ENCODE measurements at regions not wholly inside any gene's neighbourhood (a gene's known extent, or its start where the extent isn't known, plus 50 kb on each side); places are given as distances from the start of the nearest gene placed in this dataset.

DNA sequence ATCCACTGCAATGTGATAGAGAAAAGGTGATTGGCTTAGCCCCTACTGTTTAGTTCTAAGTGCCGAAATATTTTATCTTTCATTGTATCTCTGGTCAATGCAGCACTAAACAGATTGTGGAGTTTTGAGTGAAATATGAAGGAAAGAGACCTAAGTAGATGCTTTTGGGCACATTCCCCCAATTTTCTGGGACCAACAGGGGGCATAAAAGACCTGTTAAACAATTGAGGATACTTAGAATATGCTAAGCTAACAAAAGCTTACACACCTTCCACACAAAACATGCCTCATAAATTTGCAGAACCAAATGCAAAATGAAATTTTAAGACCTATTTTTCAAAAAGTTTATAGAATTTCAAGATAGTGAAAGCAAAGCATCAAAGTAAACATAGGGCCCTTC, 746.9 kb downstream of the TBC1D32 start:
- TF ChIP-seq, protein P1, sequence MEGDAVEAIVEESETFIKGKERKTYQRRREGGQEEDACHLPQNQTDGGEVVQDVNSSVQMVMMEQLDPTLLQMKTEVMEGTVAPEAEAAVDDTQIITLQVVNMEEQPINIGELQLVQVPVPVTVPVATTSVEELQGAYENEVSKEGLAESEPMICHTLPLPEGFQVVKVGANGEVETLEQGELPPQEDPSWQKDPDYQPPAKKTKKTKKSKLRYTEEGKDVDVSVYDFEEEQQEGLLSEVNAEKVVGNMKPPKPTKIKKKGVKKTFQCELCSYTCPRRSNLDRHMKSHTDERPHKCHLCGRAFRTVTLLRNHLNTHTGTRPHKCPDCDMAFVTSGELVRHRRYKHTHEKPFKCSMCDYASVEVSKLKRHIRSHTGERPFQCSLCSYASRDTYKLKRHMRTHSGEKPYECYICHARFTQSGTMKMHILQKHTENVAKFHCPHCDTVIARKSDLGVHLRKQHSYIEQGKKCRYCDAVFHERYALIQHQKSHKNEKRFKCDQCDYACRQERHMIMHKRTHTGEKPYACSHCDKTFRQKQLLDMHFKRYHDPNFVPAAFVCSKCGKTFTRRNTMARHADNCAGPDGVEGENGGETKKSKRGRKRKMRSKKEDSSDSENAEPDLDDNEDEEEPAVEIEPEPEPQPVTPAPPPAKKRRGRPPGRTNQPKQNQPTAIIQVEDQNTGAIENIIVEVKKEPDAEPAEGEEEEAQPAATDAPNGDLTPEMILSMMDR (tag by site-specific recombination; IDR thresholded peaks at IDR 0.05), result no peak
- TF ChIP-seq, protein P2, sequence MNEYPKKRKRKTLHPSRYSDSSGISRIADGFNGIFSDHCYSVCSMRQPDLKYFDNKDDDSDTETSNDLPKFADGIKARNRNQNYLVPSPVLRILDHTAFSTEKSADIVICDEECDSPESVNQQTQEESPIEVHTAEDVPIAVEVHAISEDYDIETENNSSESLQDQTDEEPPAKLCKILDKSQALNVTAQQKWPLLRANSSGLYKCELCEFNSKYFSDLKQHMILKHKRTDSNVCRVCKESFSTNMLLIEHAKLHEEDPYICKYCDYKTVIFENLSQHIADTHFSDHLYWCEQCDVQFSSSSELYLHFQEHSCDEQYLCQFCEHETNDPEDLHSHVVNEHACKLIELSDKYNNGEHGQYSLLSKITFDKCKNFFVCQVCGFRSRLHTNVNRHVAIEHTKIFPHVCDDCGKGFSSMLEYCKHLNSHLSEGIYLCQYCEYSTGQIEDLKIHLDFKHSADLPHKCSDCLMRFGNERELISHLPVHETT (tag by site-specific recombination; IDR thresholded peaks at IDR 0.05), result no peak
- TF ChIP-seq ZNF19 (tag by site-specific recombination; IDR thresholded peaks at IDR 0.05; ENCODE audit: low read depth), result no peak
- no peak for TF ChIP-seq ZBTB48 (tag by site-specific recombination; IDR thresholded peaks at IDR 0.05)
- TF ChIP-seq, protein P3, sequence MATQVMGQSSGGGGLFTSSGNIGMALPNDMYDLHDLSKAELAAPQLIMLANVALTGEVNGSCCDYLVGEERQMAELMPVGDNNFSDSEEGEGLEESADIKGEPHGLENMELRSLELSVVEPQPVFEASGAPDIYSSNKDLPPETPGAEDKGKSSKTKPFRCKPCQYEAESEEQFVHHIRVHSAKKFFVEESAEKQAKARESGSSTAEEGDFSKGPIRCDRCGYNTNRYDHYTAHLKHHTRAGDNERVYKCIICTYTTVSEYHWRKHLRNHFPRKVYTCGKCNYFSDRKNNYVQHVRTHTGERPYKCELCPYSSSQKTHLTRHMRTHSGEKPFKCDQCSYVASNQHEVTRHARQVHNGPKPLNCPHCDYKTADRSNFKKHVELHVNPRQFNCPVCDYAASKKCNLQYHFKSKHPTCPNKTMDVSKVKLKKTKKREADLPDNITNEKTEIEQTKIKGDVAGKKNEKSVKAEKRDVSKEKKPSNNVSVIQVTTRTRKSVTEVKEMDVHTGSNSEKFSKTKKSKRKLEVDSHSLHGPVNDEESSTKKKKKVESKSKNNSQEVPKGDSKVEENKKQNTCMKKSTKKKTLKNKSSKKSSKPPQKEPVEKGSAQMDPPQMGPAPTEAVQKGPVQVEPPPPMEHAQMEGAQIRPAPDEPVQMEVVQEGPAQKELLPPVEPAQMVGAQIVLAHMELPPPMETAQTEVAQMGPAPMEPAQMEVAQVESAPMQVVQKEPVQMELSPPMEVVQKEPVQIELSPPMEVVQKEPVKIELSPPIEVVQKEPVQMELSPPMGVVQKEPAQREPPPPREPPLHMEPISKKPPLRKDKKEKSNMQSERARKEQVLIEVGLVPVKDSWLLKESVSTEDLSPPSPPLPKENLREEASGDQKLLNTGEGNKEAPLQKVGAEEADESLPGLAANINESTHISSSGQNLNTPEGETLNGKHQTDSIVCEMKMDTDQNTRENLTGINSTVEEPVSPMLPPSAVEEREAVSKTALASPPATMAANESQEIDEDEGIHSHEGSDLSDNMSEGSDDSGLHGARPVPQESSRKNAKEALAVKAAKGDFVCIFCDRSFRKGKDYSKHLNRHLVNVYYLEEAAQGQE (tag by site-specific recombination; IDR thresholded peaks at IDR 0.05), result no peak
- TF ChIP-seq, protein P4, sequence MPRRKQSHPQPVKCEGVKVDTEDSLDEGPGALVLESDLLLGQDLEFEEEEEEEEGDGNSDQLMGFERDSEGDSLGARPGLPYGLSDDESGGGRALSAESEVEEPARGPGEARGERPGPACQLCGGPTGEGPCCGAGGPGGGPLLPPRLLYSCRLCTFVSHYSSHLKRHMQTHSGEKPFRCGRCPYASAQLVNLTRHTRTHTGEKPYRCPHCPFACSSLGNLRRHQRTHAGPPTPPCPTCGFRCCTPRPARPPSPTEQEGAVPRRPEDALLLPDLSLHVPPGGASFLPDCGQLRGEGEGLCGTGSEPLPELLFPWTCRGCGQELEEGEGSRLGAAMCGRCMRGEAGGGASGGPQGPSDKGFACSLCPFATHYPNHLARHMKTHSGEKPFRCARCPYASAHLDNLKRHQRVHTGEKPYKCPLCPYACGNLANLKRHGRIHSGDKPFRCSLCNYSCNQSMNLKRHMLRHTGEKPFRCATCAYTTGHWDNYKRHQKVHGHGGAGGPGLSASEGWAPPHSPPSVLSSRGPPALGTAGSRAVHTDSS (tag by site-specific recombination; IDR thresholded peaks at IDR 0.05), result no peak
- TF ChIP-seq KLF10 (tag by site-specific recombination; IDR thresholded peaks at IDR 0.05), result no peak
- no peak for TF ChIP-seq YY1 (tag by site-specific recombination; IDR thresholded peaks at IDR 0.05)
- TF ChIP-seq, protein P5, sequence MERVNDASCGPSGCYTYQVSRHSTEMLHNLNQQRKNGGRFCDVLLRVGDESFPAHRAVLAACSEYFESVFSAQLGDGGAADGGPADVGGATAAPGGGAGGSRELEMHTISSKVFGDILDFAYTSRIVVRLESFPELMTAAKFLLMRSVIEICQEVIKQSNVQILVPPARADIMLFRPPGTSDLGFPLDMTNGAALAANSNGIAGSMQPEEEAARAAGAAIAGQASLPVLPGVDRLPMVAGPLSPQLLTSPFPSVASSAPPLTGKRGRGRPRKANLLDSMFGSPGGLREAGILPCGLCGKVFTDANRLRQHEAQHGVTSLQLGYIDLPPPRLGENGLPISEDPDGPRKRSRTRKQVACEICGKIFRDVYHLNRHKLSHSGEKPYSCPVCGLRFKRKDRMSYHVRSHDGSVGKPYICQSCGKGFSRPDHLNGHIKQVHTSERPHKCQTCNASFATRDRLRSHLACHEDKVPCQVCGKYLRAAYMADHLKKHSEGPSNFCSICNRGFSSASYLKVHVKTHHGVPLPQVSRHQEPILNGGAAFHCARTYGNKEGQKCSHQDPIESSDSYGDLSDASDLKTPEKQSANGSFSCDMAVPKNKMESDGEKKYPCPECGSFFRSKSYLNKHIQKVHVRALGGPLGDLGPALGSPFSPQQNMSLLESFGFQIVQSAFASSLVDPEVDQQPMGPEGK (tag by site-specific recombination; IDR thresholded peaks at IDR 0.05), result no peak

Measured in HEK293 (cell line).